ENCODE measurements at regions not wholly inside any gene's neighbourhood (a gene's known extent, or its start where the extent isn't known, plus 50 kb on each side); places are given as distances from the start of the nearest gene placed in this dataset.

DNA sequence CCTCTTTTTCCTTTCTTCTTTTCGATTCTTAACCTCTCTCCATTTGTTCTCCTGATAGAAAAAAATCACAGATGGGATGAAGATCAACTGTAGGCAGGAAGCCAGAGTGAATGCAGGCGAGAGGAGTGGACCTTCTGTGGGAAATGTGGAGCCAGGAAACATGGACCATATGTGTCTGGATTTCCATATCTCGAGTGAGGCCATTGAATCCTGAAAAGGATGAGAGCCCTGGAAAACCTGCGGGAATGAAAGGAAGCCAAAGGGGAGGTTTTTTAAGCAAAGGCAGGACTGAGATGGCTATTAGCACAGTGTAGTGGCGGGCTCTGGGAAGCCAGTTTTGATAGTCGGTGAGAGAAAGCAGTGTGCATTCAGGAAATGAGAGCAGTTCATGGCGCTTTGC lies 139.5 kb upstream of the C9orf72 start:
- TF ChIP-seq, protein P1, sequence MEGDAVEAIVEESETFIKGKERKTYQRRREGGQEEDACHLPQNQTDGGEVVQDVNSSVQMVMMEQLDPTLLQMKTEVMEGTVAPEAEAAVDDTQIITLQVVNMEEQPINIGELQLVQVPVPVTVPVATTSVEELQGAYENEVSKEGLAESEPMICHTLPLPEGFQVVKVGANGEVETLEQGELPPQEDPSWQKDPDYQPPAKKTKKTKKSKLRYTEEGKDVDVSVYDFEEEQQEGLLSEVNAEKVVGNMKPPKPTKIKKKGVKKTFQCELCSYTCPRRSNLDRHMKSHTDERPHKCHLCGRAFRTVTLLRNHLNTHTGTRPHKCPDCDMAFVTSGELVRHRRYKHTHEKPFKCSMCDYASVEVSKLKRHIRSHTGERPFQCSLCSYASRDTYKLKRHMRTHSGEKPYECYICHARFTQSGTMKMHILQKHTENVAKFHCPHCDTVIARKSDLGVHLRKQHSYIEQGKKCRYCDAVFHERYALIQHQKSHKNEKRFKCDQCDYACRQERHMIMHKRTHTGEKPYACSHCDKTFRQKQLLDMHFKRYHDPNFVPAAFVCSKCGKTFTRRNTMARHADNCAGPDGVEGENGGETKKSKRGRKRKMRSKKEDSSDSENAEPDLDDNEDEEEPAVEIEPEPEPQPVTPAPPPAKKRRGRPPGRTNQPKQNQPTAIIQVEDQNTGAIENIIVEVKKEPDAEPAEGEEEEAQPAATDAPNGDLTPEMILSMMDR (conservative IDR thresholded peaks at IDR 0.05; ENCODE audit: low read depth, low read length), result no peak
- no peak overlapping the region for H3K4me3 ChIP-seq (ENCODE audit: low read depth, low read length)
- no peak for DNase-seq (ENCODE audit: low read depth)

DNA sequence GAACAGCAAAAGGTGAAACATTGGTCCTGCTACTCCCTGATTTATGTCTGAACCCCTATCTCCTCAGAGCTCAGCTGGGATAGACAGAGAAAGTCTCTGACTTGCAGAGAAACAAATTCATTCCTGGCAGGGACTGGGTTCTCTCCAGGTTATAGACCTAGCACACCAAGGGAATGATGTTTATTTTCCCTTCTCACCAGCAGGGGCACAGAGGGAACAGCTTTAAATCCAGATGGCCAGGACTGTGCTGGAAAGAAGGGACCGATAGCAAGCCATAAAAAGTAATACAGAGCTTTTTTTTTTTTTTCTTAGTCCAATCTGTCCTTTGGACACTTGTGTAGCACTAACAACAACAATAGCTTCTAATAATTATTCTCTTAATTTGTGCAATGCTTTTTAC lies 141.1 kb upstream of the C9orf72 start:
- H3K4me3 ChIP-seq (ENCODE audit: low read depth, low read length), result no peak overlapping the region
- TF ChIP-seq, protein P1 (conservative IDR thresholded peaks at IDR 0.05; ENCODE audit: low read depth, low read length), result peak; percentile 44
- peak; percentile 19 for DNase-seq (ENCODE audit: low read depth)

DNA sequence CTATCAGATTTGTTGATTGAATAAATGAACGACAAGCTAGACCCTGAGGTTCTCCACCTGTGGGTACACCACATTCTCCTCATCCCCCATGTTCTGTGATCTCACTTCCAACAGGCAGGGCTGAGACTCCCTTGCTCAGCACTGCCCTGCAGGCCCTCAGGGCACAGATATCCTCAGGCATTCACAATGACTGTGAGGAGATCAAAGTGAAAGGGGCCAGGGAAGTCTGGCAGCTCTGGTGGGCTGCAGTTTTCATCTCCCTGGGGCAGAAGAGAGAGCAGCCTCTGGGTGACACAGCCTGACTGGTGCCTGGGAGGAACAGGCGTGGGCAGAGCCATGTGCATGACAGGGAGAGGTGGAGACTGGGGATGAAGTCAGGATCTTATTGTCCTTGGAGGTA lies 142.4 kb upstream of the C9orf72 start:
- TF ChIP-seq, protein P1 (conservative IDR thresholded peaks at IDR 0.05; ENCODE audit: low read depth, low read length), result no peak
- DNase-seq (ENCODE audit: low read depth), result no peak
- no peak overlapping the region for H3K4me3 ChIP-seq (ENCODE audit: low read depth, low read length)

DNA sequence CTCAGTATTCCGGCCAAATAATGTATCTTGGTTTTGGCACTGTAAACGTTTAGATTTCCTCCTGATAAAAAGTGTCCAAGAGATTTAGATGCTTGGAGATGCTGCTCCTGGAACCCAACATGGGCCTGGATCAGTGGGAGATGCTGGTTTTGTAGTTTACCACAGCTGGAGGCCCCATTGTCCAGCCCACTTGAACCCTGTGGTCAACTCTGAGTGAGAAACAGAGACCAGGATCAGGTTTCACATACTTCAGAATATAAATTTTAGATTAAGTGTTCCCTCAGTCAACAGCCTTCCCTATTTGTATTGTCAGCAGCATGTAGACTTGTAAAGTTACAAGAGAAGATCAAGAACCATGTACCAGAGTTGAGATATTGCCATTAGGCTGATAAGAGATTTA lies 144.7 kb upstream of the C9orf72 start:
- TF ChIP-seq, protein P1 (conservative IDR thresholded peaks at IDR 0.05; ENCODE audit: low read depth, low read length), result no peak
- H3K4me3 ChIP-seq (ENCODE audit: low read depth, low read length), result no peak overlapping the region
- peak; percentile 87 for DNase-seq (ENCODE audit: low read depth)

DNA sequence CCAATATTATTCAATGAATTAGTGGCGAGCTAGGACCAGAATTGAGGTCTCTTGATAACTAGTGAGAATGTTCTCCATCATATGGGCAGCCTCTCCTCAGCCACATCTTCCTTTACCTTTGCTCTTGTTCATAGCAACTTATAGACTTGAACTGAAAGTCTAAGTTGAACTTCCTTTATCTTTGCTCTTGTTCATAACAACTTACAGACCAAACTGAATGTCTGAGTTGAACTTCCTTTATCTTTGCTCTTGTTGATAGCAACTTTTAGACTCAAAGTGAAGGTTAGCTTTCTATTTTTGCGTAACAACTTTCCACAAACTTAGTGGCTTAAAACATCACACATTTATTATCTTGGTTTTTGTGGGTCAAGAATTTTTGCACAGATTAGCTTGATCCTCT lies 146.4 kb upstream of the C9orf72 start:
- TF ChIP-seq, protein P1 (conservative IDR thresholded peaks at IDR 0.05; ENCODE audit: low read depth, low read length), result no peak
- no peak for DNase-seq (ENCODE audit: low read depth)

DNA sequence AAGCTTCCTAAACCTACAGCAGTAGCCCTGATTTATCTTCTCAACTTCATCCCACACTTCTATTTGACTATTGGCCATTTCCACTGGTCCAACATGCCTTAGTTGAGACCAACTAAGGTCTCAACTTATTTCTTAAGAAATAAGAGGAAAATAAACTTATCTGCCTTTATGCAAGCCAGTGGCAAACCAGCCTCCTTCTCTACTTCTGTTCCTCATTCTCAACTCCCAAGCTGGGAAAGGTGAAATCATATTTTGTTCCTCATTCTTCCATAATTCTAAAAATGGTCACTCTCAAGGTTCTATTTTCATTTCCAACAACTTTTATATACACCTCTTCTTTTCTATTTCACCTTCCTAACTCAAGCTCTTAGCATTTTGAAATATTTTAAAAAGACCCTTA lies 149.6 kb upstream of the C9orf72 start:
- DNase-seq (ENCODE audit: low read depth), result no peak
- H3K4me3 ChIP-seq (ENCODE audit: low read depth, low read length), result no peak overlapping the region
- TF ChIP-seq, protein P1 (conservative IDR thresholded peaks at IDR 0.05; ENCODE audit: low read depth, low read length), result no peak

More for the DNA sequence above, 146.4 kb upstream of the C9orf72 start:
- H3K4me3 ChIP-seq (ENCODE audit: low read depth, low read length), result no peak overlapping the region

DNA sequence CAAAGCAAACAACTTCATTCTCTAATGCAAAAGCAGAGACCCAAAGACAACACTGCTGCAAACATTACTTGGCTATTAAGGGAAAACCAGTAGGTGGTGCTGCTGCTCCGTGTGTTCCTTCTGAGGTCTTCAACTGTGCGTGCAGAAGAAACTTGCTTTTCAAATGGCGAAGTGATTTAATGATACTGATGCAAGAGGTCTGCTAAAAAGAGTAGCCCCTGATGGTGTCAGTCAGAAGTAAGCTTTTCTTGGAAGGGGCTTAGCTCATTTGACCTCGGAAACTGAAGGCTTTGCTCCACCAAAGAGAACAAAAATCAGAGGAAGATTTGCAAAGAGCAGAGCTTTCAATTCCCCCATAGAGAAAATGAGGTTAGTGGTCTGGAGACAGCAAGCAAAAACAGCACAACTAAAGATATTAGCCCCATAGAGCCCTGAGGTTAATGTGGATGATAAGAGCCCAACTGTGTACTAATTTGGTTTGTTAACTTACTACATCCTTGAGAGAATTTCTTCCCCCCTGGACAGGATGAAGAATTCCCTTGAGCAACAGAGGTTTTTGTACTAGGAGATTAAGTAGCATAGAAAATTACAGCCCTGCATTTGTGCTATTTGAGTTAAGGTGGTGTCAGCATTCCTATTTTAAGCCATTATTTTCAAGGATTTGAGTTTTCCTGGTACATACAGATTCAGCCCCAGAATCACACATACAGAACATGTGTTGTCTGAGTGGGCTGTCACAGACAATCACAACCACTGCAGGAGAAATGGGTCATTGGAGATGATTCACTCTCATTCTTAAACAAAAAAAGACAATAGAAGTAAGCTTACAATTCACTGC lies 153.2 kb upstream of the C9orf72 start:
- peak; percentile 92 for DNase-seq (ENCODE audit: low read depth)
- TF ChIP-seq, protein P1 (conservative IDR thresholded peaks at IDR 0.05; ENCODE audit: low read depth, low read length), result peak; percentile 92
- H3K4me3 ChIP-seq (ENCODE audit: low read depth, low read length), result peak overlapping the region; percentile 36

Data from choroid plexus epithelial cell (primary cell).